Stimulated activated CD8-positive, alpha-beta memory T cell treated with anti-CD3 and anti-CD28 coated beads, Interleukin-4, amount 100 ng/mL, for 4 hours (primary cell): ENCODE measurements at regions not wholly inside any gene's neighbourhood (a gene's known extent, or its start where the extent isn't known, plus 50 kb on each side); places are given as distances from the start of the nearest gene placed in this dataset.
A peak's percentile ranks its signal among the peaks of the same experiment; 100 is the strongest.

Experiments
- DNase-seq, 2 donors: peaks; one replicate each; pipeline ENCODE4 v3.0.0-alpha.2; 2020; ENCODE audit warnings: low read depth in 2 of 2, low spot score in 1 of 2

DNA sequence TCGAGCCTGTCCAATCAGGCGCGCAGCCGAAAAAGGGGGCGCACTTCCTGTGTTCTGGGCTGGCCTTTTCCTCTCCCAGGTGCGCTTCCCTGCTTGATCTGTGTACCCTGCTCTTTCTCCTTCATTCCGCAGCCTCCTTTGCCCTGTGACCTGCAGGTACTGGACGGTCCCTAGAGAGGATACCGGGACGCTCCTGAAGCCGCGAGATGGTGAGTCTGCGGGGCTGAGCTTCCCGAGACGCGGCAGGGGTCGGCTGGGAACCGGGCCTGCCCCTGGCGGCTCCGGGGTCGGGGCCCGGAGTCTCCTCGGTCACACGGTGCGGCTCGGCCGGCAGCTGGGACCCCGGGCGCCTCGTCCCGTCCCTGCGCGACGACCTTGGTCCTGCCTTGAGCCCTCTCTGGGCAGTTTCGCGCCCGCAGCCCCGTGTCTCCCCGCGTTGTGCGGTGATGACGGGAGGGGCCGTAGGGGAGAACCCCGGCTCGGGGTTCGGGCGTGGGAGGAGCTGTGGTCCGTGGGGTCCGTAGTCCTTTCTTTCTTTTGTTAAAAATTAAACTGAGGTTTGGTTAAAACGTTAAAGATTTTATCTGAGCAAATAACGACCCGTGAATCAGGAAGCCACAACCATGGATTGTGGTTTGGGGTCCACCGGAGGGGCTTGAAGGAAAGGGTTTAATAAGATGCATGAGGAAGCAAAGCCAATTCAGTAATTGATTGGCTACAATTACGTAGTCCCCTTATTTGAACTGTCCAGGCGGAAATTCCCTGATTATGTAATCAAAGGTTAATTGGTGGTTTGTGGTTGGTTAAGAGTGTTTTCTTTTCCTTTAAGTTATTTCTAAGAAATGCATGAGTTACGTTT is 172.8 kb upstream of the ZNF267 start:
- peak; percentile 83 for DNase-seq

GRCh38 chr16:31701734-31702133 is 171.9 kb upstream of the ZNF267 start:
- no peak for DNase-seq

GRCh38 chr16:31702796-31703195 is 170.8 kb upstream of the ZNF267 start:
- no peak for DNase-seq

DNA sequence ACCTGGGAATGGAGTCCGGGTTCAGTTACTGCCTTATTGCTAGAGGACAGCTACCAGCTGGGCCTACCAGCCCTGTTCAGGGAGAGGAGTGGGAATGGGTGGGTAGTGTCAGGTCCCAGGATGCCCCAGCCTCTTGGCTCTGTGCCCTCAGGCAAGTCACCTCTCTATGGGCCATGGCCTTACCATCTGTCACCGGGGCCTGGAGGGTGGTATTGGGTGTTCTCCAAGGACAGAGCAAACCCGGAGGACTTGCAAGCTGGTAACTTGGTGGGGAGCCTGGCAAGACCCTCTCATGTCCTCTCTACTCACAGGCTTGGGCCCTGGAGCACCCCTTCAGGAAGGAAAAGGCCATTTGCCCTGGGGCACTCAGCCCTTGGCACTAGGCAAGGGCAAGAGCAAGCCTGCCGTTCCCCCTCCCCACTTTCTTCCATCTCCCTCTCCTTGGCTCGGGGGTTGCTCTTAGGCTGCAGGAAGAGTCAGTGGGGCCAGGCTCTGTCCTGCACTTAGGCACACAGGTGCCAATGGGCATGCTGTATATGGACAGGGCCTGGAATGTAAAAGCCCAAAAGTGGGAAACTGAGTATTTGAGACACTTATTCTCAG is 170.0 kb upstream of the ZNF267 start:
- DNase-seq = no peak

DNA sequence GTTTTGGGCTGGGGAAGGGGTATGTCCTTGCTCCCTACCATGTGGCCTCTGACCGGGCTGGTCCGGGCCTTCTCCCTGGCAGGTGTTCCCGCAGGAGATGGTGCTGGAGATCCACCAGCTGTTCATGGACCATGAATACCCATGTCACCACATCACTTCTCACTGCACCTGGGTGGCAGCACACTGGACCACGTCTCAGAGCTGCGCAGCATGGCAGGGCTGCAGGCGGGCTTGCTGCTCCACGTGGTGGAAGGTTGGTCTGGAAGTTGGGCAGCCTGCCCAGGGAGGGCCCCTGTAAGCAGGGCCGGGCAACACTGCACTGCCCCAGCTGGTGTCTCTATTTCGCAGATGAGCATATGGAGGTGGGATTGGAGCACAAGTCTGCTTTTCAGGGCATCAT is 169.5 kb upstream of the ZNF267 start:
- no peak for DNase-seq

DNA sequence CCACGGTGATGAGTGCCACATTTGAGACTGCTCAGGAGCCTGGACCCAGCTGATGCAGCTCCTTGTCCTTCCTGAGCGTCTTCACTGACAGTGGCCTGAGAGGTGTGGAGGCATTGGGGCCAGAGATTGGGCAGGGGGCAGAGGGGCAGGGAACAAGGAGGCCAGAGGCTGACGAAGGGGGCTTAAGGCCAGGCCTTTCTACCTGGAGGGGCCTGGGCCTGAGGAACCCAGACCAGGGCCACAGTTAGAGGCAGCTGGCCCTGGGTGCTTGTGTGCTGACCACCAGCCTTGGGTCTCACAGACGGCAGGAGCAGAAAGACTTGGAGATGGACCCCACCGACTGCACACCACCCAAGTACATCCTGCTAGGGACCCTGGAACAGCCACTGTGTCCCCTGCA is 168.2 kb upstream of the ZNF267 start:
- DNase-seq = no peak

- DNase-seq = no peak
Observed at GRCh38 chr16:31706318-31706717, 167.3 kb upstream of the ZNF267 start.

DNA sequence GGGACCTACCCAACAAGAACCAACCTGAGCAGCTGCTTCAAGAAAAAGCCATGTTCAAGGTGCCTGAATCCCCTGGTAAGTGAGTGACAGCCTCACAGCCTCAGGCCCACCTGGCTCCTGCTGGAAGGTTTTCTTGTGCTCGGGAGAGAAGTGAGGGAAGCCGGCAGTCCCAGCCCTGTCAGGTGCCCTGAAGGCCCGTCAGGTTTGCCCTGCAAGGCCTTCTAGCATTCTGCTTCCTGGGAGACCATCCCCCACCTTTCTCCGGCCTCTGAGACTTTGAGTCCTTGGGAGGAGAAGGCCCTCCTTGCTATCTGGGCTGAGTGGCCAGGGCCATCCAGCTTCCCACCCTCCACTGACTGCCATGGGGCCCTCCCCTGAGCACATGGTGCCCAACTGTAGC is 166.7 kb upstream of the ZNF267 start:
- no peak for DNase-seq

DNA sequence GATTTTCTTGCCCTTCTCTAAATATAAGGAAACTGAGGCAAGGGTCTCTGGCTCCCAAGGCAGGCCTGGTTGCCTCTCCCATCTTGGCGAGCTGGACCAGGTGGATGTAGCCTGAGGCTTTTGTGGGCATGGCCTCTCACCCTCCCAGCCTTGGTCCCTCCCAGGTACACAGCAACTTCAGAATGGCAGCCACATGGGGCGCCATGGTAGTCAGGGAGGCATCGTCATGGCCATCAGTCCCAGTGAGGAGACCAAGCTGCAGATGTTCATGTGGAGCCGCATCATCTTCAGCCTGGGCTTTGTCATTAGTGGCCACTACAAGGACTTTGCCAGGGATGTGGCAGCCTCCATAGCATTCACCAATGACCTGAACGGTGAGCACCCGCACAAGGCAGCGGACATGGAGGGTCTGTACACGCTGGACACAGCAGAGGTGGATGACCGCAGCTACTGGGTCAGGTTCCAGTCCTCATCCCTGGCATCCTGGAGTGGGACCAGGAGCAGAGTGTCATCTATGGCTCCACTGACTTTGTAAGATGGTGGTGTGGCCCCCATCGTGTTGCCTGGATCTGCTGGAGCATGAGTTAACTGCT is 165.8 kb upstream of the ZNF267 start:
- no peak for DNase-seq

- no peak for DNase-seq
Observed at GRCh38 chr16:31708348-31708747, 165.3 kb upstream of the ZNF267 start.

DNA sequence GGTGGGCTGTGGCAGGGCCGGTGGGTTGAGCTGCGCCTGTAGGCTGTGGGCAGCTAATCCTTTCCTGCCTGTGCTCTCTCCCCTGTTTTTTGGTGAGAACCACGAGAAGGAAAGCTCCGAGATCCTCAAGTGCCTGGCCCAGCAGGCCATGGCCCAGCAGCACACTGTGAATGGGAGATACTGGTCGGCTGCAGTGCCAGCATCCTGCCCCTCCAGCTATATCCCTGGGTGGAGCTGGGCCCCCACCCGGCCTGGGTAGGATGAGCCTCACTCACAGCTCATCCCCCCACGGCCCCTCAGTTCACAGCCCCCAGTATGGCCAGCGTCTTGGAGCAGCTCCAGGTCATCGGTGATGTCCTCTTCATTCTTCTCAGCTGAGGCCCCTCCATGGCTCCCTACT is 164.4 kb upstream of the ZNF267 start:
- no peak for DNase-seq

DNA sequence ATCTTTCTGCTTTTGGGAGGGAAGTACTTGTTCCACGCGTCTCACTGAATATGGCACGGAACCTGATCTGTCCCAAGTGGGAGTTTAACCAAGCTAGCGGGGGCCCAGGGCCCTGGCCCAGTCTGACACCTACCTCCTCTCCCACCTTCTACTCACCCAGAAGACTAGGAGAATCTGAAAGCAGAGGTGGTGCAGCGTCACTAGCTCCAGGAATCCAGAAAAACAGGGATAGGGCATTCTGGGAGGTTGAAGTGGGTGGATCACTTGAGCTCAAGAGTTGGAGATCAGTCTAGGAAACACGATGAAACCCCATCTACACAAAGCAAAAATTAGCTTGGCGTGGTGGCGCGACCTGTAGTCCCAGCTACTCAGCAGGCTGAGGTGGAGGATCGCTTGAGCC is 163.5 kb upstream of the ZNF267 start:
- no peak for DNase-seq

- no peak for DNase-seq
Observed at GRCh38 chr16:31710880-31711279, 162.7 kb upstream of the ZNF267 start.

- no peak for DNase-seq
Observed at GRCh38 chr16:31711344-31711845, 162.2 kb upstream of the ZNF267 start.

DNA sequence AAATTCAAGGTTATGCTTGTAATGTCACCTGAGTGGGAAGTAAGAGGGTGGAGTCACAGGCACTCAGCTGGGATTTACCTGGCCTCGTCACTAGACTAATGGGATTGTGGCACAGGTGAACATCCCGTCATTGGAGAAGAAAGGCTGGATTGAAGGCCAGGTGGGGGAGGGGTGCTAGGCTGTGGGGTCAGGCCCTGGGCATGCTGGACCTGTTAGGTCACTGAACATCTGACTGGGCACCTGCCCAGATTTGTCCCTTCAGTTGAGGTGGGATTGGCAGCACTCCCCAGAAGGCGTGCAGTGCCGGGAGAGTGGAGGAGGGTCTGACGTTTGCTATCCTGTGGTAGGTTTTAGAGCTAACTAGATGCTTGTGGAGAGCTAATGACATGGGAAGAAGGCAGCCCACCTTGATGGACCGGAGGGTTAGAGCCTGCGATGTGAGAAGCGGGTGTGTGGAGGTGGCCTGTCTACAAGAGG is 161.5 kb upstream of the ZNF267 start:
- DNase-seq = no peak

- peak; percentile 87 to 90 for DNase-seq
Observed at GRCh38 chr16:31713071-31713944, 160.3 kb upstream of the ZNF267 start.

GRCh38 chr16:31713945-31714902 is 159.4 kb upstream of the ZNF267 start:
- no peak for DNase-seq

GRCh38 chr16:31714903-31715504 is 158.6 kb upstream of the ZNF267 start:
- no peak for DNase-seq

DNA sequence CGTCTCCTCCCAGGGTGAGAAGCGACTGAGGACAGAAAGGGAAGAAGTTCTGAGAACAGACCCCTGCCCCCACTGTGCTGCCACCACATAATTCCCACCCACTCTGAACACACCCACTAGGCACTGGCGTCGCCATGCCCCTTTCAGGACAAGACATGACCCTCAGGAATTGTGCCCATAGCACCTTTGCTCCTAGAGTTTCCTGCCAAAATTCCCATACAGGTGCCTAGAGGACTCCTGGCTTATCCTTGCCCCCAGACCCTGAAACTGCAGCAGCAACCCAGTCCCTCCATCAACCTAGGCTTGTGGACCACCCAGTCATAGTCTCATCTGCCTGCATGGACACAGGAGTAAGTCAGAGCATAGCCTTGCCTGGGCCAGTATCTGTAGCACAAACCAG is 157.7 kb upstream of the ZNF267 start:
- no peak for DNase-seq

- no peak for DNase-seq
Observed at GRCh38 chr16:31718998-31719397, 154.6 kb upstream of the ZNF267 start.
